ENCODE measurements at regions not wholly inside any gene's neighbourhood (a gene's known extent, or its start where the extent isn't known, plus 50 kb on each side); places are given as distances from the start of the nearest gene placed in this dataset.
"Not testable (repeated sequence)": the region's sequence is repeated elsewhere in the genome, so short reads cannot be mapped to it uniquely, and the experiment has no call there.

GRCh38 chr7:15126653-15127052, 224.1 kb upstream of the DGKB start:
- not testable (repeated sequence) for TF ChIP-seq ZNF565 (CRISPR knock-in tag; conservative IDR thresholded peaks at IDR 0.05; ENCODE audit: low read depth); ZFP30 (CRISPR knock-in tag; IDR thresholded peaks at IDR 0.05); ZFP3 (CRISPR knock-in tag; IDR thresholded peaks at IDR 0.05); BACH2 (CRISPR knock-in tag; IDR thresholded peaks at IDR 0.05; ENCODE audit: borderline replicate concordance); RARB (CRISPR knock-in tag; IDR thresholded peaks at IDR 0.05); ZNF70 (CRISPR knock-in tag; IDR thresholded peaks at IDR 0.05); ARNTL (CRISPR knock-in tag; IDR thresholded peaks at IDR 0.05; ENCODE audit: borderline replicate concordance, low read depth); TCF4 (CRISPR knock-in tag; IDR thresholded peaks at IDR 0.05; ENCODE audit: borderline replicate concordance); PATZ1 (CRISPR knock-in tag; IDR thresholded peaks at IDR 0.05; ENCODE audit: borderline replicate concordance); CREB5 (CRISPR knock-in tag; IDR thresholded peaks at IDR 0.05; ENCODE audit: low read depth); TSHZ2 (CRISPR knock-in tag; IDR thresholded peaks at IDR 0.05); ISL1 (CRISPR knock-in tag; IDR thresholded peaks at IDR 0.05); PPARA (CRISPR knock-in tag; IDR thresholded peaks at IDR 0.05; ENCODE audit: borderline replicate concordance)

Data from SK-N-SH treated with all-trans-retinoic acid at 6 μM for 48 hours (cell line).